Breast epithelium (tissue), 3 donors: ENCODE measurements at regions not wholly inside any gene's neighbourhood (a gene's known extent, or its start where the extent isn't known, plus 50 kb on each side); places are given as distances from the start of the nearest gene placed in this dataset.

Source experiments
- POLR2A ChIP-seq: fragments of 450-650 bp; IDR thresholded peaks from one replicate; pipeline ENCODE4 v1.6.1; 2016; ENCODE audit warnings: antibody characterized with exemption, mild to moderate bottlenecking, moderate library complexity
- POLR2AphosphoS5 ChIP-seq, 3 donors: sonication (generic); formaldehyde crosslinking; IDR thresholded peaks; one replicate each; pipeline ENCODE4 v1.6.1; 2017; ENCODE audit warnings: antibody characterized with exemption in 3 of 3
- TF ChIP-seq, protein P1 (sequence below), 3 donors: fragments of 450-650 bp; IDR thresholded peaks; one replicate each; pipeline ENCODE4 v1.5.1; 2016 to 2017; ENCODE audit warnings: antibody characterized with exemption in 3 of 3, mild to moderate bottlenecking in 3 of 3, moderate library complexity in 3 of 3

DNA sequence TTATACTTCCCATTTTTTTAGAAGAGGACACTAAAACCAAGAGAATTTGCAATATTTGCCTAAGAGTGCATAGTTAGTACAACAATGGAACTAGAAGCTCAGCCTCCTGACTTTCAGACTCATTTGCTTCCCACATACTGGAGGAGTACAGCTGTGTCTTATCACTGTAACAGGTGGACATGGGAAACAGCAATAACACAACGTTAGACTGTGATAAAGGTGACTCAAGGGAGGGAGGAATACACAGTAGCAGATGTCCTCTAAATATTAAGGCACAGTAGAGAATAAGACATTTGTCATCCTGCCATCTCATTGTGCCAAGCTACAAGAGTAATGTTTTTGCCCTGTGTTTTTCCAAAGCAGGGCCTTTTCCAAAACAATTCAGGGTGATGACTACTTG, 55.4 kb upstream of the JAK1 start:
- TF ChIP-seq POLR2A, result no peak
- TF ChIP-seq, protein P1, sequence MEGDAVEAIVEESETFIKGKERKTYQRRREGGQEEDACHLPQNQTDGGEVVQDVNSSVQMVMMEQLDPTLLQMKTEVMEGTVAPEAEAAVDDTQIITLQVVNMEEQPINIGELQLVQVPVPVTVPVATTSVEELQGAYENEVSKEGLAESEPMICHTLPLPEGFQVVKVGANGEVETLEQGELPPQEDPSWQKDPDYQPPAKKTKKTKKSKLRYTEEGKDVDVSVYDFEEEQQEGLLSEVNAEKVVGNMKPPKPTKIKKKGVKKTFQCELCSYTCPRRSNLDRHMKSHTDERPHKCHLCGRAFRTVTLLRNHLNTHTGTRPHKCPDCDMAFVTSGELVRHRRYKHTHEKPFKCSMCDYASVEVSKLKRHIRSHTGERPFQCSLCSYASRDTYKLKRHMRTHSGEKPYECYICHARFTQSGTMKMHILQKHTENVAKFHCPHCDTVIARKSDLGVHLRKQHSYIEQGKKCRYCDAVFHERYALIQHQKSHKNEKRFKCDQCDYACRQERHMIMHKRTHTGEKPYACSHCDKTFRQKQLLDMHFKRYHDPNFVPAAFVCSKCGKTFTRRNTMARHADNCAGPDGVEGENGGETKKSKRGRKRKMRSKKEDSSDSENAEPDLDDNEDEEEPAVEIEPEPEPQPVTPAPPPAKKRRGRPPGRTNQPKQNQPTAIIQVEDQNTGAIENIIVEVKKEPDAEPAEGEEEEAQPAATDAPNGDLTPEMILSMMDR (IDR thresholded peaks at IDR 0.05), result no peak
- TF ChIP-seq POLR2AphosphoS5 (IDR thresholded peaks at IDR 0.05), result no peak
